HG02678 (cell line): ENCODE measurements at regions not wholly inside any gene's neighbourhood (a gene's known extent, or its start where the extent isn't known, plus 50 kb on each side); places are given as distances from the start of the nearest gene placed in this dataset.
A peak's percentile ranks its signal among the peaks of the same experiment; 100 is the strongest.

ENCODE experiments used
- ATAC-seq: cut with Tn5 transposase; IDR thresholded peaks from one replicate; pipeline ENCODE4 v1.9.1; 2021; ENCODE audit warnings: mild to moderate bottlenecking, moderate library complexity; ENCODE audit not compliant: unreplicated experiment

GRCh38 chr15:46297766-46298165 lies 662.9 kb downstream of the SQOR start:
- peak; percentile 82 for ATAC-seq

GRCh38 chr15:46300716-46301115 lies 665.9 kb downstream of the SQOR start:
- ATAC-seq = no peak

- ATAC-seq = no peak
Observed at GRCh38 chr15:46301291-46301690, 666.5 kb downstream of the SQOR start.

GRCh38 chr15:46301826-46302225 lies 667.0 kb downstream of the SQOR start:
- no peak for ATAC-seq

- no peak for ATAC-seq
Observed at GRCh38 chr15:46304321-46304720, 669.5 kb downstream of the SQOR start.

GRCh38 chr15:46307746-46308145 lies 672.9 kb downstream of the SQOR start:
- ATAC-seq = no peak

- no peak for ATAC-seq
Observed at GRCh38 chr15:46309914-46310313, 675.1 kb downstream of the SQOR start.

GRCh38 chr15:46312133-46312740 lies 677.4 kb downstream of the SQOR start:
- ATAC-seq = peak; percentile 89

GRCh38 chr15:46315434-46315833 lies 680.6 kb downstream of the SQOR start:
- ATAC-seq = no peak

- no peak for ATAC-seq
Observed at GRCh38 chr15:46316024-46316423, 681.2 kb downstream of the SQOR start.

- no peak for ATAC-seq
Observed at GRCh38 chr15:46317029-46317428, 682.2 kb downstream of the SQOR start.

- ATAC-seq = no peak
Observed at GRCh38 chr15:46322753-46323152, 687.9 kb downstream of the SQOR start.

GRCh38 chr15:46326173-46326572 lies 691.3 kb downstream of the SQOR start:
- ATAC-seq = no peak

- no peak for ATAC-seq
Observed at GRCh38 chr15:46328821-46329220, 694.0 kb downstream of the SQOR start.

GRCh38 chr15:46329876-46330275 lies 695.0 kb downstream of the SQOR start:
- ATAC-seq = no peak

GRCh38 chr15:46331546-46331945 lies 696.7 kb downstream of the SQOR start:
- no peak for ATAC-seq

GRCh38 chr15:46343196-46343935 lies 708.5 kb downstream of the SQOR start:
- ATAC-seq = no peak

- ATAC-seq = no peak
Observed at GRCh38 chr15:46344115-46344724, 709.4 kb downstream of the SQOR start.

GRCh38 chr15:46344915-46345314 lies 710.1 kb downstream of the SQOR start:
- no peak for ATAC-seq

GRCh38 chr15:46354443-46354842 lies 719.6 kb downstream of the SQOR start:
- no peak for ATAC-seq

GRCh38 chr15:46365572-46365971 lies 730.7 kb downstream of the SQOR start:
- no peak for ATAC-seq

- no peak for ATAC-seq
Observed at GRCh38 chr15:46366360-46367007, 731.7 kb downstream of the SQOR start.
